ENCODE measurements at regions not wholly inside any gene's neighbourhood (a gene's known extent, or its start where the extent isn't known, plus 50 kb on each side); places are given as distances from the start of the nearest gene placed in this dataset.

GRCh38 chr1:188343914-188344313, 1515.2 kb downstream of the PLA2G4A start:
- DNase-seq (ENCODE audit: low spot score): no peak

- DNase-seq (ENCODE audit: low spot score): no peak
Observed at GRCh38 chr1:188350104-188350503, 1521.4 kb downstream of the PLA2G4A start.

DNA sequence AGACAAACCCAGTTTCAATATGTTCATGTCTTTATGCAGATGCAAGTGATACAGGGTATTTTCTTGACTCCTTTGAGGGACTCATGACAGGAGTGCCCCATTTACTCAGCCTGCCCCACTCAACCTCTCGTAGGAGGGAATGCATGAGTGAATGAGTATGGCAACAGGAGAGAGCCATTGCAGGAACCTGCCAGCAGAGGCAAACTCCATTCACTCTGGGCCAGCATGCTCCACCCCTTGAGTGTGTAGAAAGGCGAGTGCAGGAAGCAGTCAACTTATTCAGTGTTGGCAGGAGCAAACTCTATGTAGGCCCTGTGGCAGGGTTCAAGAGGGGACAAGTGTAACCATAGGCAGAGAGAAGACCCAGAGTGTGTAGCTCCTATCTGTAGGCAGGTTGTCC, 1526.3 kb downstream of the PLA2G4A start:
- DNase-seq (ENCODE audit: low spot score): no peak

DNA sequence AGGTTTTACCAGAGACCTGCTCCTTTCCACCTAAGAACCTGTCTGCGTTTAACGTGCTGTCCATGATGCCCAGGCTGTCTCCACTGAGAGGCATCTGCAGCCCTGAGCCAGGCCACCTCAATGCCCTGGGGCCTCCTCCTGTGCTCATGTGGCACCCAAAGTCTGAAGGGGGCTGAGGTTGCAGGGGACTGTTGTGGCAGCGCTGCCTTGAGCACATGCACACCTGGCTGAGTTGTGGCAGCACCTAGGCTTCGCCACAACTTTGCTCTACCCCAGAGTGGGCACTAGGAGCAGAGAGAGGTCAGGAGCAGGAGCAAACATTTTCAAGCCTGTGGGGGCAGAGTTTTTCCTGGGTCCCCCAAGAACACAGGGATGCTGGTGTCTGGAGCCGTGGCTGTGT, 1527.1 kb downstream of the PLA2G4A start:
- DNase-seq (ENCODE audit: low spot score): no peak

DNA sequence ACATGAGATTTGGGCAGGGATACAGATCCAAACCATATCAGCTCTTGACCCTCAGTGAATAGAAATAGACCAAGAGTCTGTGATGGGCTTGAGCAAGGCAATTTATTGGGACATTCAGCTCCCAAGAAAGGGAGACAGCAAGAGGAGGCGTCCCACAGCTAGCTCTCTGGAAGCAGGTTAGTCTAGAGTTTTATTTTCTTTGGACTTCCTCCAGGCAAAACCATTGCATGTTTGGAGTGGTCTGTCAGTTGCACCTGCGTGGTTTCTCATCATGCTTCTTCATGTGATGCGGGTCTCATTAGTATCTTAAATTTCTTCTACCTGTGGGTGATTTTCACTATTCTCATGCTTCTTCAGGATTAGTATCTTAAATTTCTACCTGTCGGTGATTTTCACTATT, 1530.6 kb downstream of the PLA2G4A start:
- DNase-seq (ENCODE audit: low spot score): no peak

DNA sequence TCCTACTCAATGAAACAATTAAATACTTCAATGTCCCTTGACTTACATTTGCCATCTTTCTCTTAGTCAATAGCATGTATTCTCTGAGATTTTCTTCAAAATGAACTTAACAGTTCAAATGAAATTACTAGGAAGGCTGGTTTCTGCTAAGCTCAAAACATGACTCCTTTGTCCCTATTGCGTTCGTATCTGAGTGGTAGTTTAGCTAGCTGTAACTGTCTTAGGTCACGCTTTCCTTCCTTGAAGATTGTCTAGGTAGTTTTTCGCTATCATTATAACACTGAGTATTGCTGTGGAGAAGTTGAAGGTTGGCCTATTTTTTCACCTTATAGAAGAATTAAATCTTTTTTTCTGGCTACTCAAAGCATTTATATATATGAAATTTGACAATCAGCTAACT, 1535.2 kb downstream of the PLA2G4A start:
- DNase-seq (ENCODE audit: low spot score): no peak

DNA sequence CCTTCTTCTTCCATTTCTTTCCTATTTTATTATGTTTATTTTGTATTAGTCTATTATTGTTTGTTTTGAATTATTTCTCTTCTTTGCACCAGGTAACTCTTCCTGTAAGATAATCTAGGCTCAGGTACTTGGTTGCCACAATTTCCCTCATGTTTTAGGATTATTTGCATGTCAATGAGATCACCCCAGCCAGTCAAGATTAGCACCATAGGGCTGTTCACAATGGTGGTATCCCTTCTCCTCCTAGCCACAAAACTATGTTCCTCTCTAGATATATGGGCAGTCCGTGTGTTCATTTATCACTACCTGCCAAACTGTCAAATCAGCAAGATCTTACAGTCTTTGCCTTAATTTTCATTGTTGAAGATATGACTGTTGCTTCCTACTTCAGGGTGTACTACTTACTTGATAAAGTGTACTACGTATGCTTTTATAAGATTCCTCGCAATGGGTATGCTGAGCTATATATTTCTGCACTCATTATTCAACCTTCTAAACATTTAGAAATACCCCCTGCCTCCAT, 1536.2 kb downstream of the PLA2G4A start:
- no peak for DNase-seq (ENCODE audit: low spot score)

DNA sequence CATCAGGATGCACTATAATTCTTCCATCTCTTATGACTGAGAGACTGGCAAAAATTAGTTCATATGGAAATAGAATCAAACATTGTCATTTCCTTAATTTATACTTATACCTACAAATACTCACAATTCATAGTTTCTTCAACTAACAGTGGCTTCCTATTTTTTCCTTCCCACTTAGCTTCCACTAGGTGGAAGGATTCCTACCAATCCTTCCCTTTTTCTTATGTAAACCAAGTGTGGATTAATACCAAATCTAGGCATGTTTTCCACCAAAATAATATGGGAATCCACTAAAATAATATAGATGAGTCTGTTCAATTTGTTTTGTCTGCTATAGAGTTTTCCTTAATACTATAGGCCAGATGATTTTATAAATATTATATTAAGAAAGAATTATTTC, 1537.1 kb downstream of the PLA2G4A start:
- no peak for DNase-seq (ENCODE audit: low spot score)

DNA sequence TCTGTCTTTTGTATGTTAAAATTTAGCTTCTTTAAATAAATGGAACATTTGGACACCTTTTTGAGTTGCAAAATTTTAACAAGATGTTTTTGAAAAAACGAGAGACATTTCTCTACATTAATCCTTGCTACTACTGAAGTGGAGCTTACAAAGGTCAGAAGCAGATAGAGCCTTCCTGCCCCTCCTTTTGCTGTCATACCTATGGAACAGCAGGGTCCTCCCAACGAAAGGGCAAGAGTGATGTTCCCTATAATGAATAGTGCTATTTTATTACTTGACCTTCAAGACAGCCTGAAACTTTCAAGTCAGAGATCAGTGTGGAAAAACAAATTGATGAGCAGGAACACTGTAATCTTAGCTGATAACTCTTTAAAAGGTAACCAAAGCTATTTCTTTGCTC, 1538.9 kb downstream of the PLA2G4A start:
- no peak for DNase-seq (ENCODE audit: low spot score)

DNA sequence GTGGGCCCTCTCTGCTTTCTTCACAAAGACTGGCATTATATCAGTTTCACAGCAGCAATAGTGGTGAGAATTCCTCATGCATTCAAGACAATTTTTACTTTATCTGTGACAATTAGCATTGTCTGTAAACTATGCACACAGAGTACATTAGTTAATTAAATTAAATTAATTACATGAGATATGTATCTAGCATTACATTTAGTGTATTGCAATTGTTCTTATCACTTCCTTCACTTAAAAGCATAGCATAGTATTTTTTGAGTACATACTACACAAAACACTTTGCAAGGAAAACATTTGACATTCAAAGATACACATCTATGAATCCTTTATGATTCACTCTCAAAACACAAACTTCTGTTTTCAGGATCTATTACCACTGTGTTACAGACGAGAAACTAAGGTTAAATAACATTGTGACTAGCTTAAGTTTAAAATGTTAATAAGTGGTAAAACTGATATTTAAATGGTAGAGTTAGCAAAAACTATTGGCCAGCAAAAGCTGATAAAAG, 1542.6 kb downstream of the PLA2G4A start:
- no peak for DNase-seq (ENCODE audit: low spot score)

- DNase-seq (ENCODE audit: low spot score): no peak
Observed at GRCh38 chr1:188372821-188373220, 1544.1 kb downstream of the PLA2G4A start.

DNA sequence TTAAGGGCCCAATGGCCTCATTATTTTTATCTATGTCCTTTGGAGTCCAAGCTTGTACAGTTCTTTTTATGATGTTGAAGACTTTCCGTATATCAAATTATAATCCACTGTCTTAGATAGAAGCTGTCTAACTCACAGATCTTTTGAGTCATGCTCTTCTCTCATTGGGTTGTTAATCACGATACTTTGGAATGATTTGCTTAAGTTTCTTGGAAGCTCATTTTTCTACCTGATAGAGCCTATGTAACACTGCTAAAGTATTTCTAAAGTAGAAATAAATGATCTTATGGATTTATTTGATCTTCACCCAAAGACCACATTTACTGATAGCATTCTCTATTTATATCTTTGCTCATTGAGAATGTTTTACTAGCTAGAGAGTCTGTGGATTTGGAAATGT, 1554.1 kb downstream of the PLA2G4A start:
- no peak for DNase-seq (ENCODE audit: low spot score)

- no peak for DNase-seq (ENCODE audit: low spot score)
Observed at GRCh38 chr1:188386161-188386560, 1557.4 kb downstream of the PLA2G4A start.

- DNase-seq (ENCODE audit: low spot score): no peak
Observed at GRCh38 chr1:188386666-188387065, 1557.9 kb downstream of the PLA2G4A start.

DNA sequence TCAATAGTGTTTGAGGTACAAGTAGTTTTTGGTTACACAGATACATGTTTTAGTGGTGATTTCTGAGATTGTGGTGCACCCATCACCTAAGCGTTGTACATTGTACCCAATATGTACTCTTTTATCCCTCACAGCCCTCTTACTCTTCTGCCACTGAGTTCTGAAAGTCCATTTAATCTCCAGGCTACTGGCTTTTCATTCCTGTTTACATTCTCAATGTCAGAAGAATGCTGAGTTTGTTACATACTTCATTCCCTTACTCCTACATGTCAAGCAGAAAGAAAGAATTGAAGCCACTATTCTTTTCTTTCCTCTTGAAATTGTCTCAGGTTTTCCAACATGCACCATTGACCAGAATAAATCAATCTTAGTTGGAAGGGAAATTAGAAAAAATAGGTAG, 1565.9 kb downstream of the PLA2G4A start:
- no peak for DNase-seq (ENCODE audit: low spot score)

DNA sequence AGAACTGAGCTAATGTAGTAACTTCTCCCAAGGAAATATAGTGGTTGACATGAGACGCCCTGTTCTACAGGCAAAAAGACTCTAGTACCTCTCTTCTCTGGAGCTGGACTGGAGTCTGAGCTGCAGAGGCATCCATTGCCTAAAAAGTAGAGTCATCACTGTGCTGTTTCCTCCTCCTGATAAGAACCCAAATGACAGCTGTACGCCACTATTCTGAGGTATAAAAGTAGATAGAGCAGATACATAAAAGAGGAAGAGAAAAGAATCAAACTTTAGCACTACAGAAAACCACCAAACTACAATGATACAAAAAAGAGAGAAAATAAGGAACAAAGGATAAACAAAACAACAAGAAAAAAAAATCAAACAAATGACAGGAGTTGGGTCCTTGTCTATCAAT, 1568.8 kb downstream of the PLA2G4A start:
- DNase-seq (ENCODE audit: low spot score): no peak

DNA sequence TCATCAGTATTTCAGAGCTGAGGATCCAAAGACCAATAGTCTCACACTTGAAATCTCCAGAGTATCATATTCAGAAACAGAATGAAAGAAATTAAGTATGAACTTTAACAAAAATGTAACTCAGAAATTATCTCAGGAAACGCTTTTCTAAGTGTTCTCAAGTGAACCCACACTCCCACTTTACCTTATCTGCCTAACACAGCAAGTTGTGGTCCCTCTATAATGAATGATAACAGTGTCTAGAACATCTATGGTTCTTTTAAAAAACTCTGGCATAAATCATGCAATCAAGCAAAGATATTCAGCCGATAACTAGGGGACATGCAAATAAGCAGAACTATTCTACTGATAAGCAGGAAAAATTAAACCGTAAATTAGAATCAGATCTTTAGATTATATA, 1574.2 kb downstream of the PLA2G4A start:
- DNase-seq (ENCODE audit: low spot score): no peak

- DNase-seq (ENCODE audit: low spot score): no peak
Observed at GRCh38 chr1:188406636-188407035, 1577.9 kb downstream of the PLA2G4A start.

DNA sequence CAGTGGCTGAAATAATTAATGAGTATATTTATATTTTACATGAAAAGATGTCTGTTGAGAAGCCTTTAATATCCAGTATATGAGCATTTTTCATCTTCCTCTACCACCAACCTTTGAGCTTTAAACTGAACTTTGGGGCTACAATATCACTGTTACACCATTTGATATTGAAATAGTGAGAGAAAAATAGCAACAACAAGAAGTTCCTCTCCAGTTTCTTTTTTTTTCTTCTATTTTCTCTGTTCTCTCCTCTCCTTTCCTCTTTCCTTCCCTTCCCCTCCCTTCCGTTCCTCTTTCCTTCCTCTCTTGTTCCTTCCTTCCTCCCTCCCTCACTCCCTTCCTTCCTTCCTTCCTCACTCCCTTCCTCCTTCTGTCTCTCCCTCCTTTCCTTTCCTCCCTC, 1591.4 kb downstream of the PLA2G4A start:
- DNase-seq (ENCODE audit: low spot score): no peak

DNA sequence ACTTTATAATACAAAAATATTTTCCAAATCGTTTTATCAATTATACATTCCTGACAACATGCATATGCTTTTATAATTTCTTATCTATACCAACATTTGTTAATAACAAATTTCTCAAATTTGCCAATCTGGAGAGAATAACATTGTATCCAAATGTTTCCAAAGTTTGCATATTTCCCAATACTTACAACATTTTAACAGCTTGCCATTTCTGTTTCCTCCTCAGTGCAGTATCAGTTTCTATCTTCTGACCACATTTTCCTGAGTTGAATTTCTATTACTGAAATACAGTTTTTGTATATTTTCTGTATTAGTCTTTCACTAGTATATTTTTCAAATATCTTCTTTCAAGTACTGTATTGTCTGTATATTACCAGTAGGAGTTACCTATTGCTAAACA, 1594.3 kb downstream of the PLA2G4A start:
- no peak for DNase-seq (ENCODE audit: low spot score)

DNA sequence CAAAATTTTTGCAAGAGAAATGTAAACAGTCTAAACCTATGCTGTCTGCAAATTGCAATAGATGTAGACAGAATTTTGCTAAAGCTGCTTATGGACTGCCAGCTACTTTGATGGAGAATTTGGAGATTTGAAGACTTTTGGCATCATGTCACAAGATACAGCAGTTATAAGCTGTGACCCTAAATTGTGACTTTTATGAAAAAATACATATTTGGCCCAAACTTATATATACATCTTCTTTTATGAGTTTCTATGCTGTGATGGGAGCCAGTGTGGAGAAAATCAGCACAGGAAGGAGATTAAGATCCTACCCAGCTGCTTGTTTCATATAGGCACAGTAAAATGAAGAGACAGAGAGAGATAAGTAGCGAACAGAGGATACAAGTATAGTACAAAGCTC, 1595.4 kb downstream of the PLA2G4A start:
- DNase-seq (ENCODE audit: low spot score): no peak

DNA sequence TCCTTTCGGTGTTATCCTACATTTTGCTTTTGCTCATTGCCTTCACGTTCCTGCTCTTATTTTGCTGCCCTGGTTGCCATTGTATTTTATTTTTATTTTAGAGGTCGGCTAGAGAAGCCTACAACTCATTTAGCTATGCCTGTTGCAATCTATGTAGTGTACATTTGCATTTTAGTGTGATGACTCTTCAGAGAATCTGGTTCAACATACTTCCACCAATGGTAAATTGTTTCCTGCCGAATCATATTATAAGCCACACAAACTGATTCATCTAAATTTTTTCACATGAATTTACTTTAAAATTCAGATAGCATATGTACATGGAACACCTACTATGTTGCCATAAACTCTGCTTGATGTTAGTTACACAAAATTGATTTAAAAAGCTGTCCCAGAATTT, 1596.9 kb downstream of the PLA2G4A start:
- DNase-seq (ENCODE audit: low spot score): no peak

- no peak for DNase-seq (ENCODE audit: low spot score)
Observed at GRCh38 chr1:188426561-188426960, 1597.8 kb downstream of the PLA2G4A start.

DNA sequence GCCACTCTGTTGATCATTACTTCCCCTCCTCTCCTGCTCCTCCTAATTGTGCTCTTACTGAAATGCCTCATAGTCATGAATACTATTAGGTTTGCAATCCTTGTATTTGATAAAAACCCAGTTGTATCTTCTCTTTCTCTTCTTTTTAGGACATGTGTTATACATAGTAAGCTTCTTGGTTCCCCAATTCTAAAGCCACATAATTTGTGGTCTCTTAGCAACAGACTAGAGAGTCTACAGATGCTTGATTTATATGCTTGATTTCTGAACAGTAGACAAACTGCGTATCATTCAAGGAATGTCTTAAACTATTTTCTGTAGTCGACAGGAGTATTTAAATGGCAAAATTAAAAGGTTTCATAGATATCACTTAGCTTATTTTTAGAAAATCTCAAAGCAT, 1598.9 kb downstream of the PLA2G4A start:
- DNase-seq (ENCODE audit: low spot score): no peak

DNA sequence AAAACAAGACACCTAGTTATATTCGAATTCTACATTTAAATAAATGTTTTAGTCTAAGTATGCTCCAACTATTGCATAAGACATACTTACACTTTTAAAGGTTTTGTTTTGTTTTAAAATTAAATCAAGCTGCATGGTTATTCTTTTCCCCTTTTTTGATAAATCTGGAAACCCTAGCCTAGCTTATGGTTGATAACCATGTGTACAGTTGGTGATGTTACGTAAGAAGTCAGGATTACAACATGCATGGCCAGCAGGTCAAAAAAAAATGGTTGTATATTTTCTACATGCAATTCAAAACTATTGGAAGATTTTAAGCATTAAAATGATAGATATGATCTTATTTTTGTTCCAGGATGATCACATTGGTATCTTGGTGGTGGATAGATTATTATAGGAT, 1600.6 kb downstream of the PLA2G4A start:
- DNase-seq (ENCODE audit: low spot score): no peak

Data from iPS-NIHi11 (cell line).